Suppressor macrophage treated with lipopolysaccharide for 4 hours (primary cell): ENCODE measurements at regions not wholly inside any gene's neighbourhood (a gene's known extent, or its start where the extent isn't known, plus 50 kb on each side); places are given as distances from the start of the nearest gene placed in this dataset.
"Not testable (repeated sequence)": the region's sequence is repeated elsewhere in the genome, so short reads cannot be mapped to it uniquely, and the experiment has no call there.

Experiments used
- DNase-seq: peaks from one replicate; pipeline ENCODE4 v3.0.0-alpha.2; 2020

- no peak for DNase-seq
Measured at GRCh38 chrX:115408771-115409400, 119.4 kb downstream of the LUZP4 start.

GRCh38 chrX:115409551-115409950 is 120.0 kb downstream of the LUZP4 start:
- no peak for DNase-seq

GRCh38 chrX:115410731-115411428 is 121.4 kb downstream of the LUZP4 start:
- no peak for DNase-seq

GRCh38 chrX:115413246-115413878 is 123.8 kb downstream of the LUZP4 start:
- DNase-seq, result no peak

GRCh38 chrX:115419069-115419468 is 129.6 kb downstream of the LUZP4 start:
- no peak for DNase-seq

- DNase-seq, result no peak
Measured at GRCh38 chrX:115423086-115423485, 133.6 kb downstream of the LUZP4 start.

- no peak for DNase-seq
Measured at GRCh38 chrX:115425359-115425758, 135.6 kb upstream of the PLS3 start.

GRCh38 chrX:115427861-115428410 is 133.0 kb upstream of the PLS3 start:
- DNase-seq, result peak; percentile 1

- DNase-seq, result not testable (repeated sequence)
Measured at GRCh38 chrX:115434834-115435233, 126.1 kb upstream of the PLS3 start.

- DNase-seq, result no peak
Measured at GRCh38 chrX:115437841-115438595, 123.0 kb upstream of the PLS3 start.

- DNase-seq, result no peak
Measured at GRCh38 chrX:115448146-115448545, 112.8 kb upstream of the PLS3 start.

- DNase-seq, result peak; percentile 18
Measured at GRCh38 chrX:115449742-115450141, 111.2 kb upstream of the PLS3 start.

- peak; percentile 13 for DNase-seq
Measured at GRCh38 chrX:115452251-115452650, 108.7 kb upstream of the PLS3 start.

GRCh38 chrX:115459883-115460880 is 100.8 kb upstream of the PLS3 start:
- no peak for DNase-seq

- DNase-seq, result no peak
Measured at GRCh38 chrX:115462406-115462805, 98.6 kb upstream of the PLS3 start.

- DNase-seq, result no peak
Measured at GRCh38 chrX:115467961-115468360, 93.0 kb upstream of the PLS3 start.

- no peak for DNase-seq
Measured at GRCh38 chrX:115472131-115472530, 88.8 kb upstream of the PLS3 start.

GRCh38 chrX:115486510-115486909 is 74.5 kb upstream of the PLS3 start:
- DNase-seq, result no peak

GRCh38 chrX:115487608-115488007 is 73.4 kb upstream of the PLS3 start:
- DNase-seq, result no peak

- DNase-seq, result no peak
Measured at GRCh38 chrX:115490814-115491213, 70.2 kb upstream of the PLS3 start.

- DNase-seq, result peak; percentile 6
Measured at GRCh38 chrX:115491766-115492165, 69.2 kb upstream of the PLS3 start.

GRCh38 chrX:115493015-115493414 is 68.0 kb upstream of the PLS3 start:
- no peak for DNase-seq
